Nephron progenitor cell (in vitro differentiated cells): ENCODE measurements at regions not wholly inside any gene's neighbourhood (a gene's known extent, or its start where the extent isn't known, plus 50 kb on each side); places are given as distances from the start of the nearest gene placed in this dataset.

Source experiments
- DNase-seq: peaks from one replicate; pipeline ENCODE4 v3.0.0; 2021
- H3K27ac Mint-ChIP-seq: 2 replicates; pipeline ENCODE4 v1.8.0; 2021; ENCODE audit warnings: mild to moderate bottlenecking, moderate library complexity, mixed read lengths
- H3K27me3 Mint-ChIP-seq: 2 replicates; pipeline ENCODE4 v1.8.0; 2021; ENCODE audit warnings: mild to moderate bottlenecking, low read depth, mixed read lengths; ENCODE audit not compliant: poor library complexity
- H3K36me3 Mint-ChIP-seq: 2 replicates; pipeline ENCODE4 v1.8.0; 2021; ENCODE audit warnings: low read depth, mixed read lengths
- H3K4me1 Mint-ChIP-seq: 2 replicates; pipeline ENCODE4 v1.8.0; 2021; ENCODE audit warnings: mixed read lengths
- H3K4me3 Mint-ChIP-seq: 2 replicates; pipeline ENCODE4 v1.8.0; 2021; ENCODE audit warnings: mild to moderate bottlenecking, moderate library complexity, mixed read lengths
- H3K9me3 Mint-ChIP-seq: 2 replicates; pipeline ENCODE4 v1.8.0; 2021; ENCODE audit warnings: mild to moderate bottlenecking, moderate library complexity, mixed read lengths
- CTCF ChIP-seq: fragments of 200-600 bp; sonication (generic); IDR thresholded peaks from 2 replicates; pipeline ENCODE4 v1.5.0; 2021; ENCODE audit warnings: antibody characterized with exemption

GRCh38 chr4:26144526-26145155 is 176.2 kb upstream of the RBPJ start:
- DNase-seq: no peak
- Mint-ChIP-seq H3K9me3 (peaks cover 2% of the 10 kb centered on the region), H3K36me3 (no peaks in the 10 kb centered on the region), H3K27me3 (peaks cover 9% of the 10 kb centered on the region), H3K27ac (peak overlapping the region; percentile 67), H3K4me1 (peaks cover 35% of the 10 kb centered on the region), H3K4me3 (no peak overlapping the region)
- TF ChIP-seq CTCF: no peak

- peaks cover 4% of the 10 kb centered on the region for H3K9me3 Mint-ChIP-seq
- peaks cover 9% of the 10 kb centered on the region for H3K27me3 Mint-ChIP-seq
- H3K4me3 Mint-ChIP-seq: no peak overlapping the region
- TF ChIP-seq CTCF: no peak
- peaks cover 33% of the 10 kb centered on the region for H3K4me1 Mint-ChIP-seq
- no peak overlapping the region for H3K27ac Mint-ChIP-seq
- H3K36me3 Mint-ChIP-seq: no peaks in the 10 kb centered on the region
- DNase-seq: no peak
These were observed 175.6 kb upstream of the RBPJ start for GRCh38 chr4:26145212-26145611.

- Mint-ChIP-seq H3K27ac (no peak overlapping the region), H3K36me3 (no peaks in the 10 kb centered on the region), H3K9me3 (peaks cover 4% of the 10 kb centered on the region), H3K4me1 (peaks cover 15% of the 10 kb centered on the region), H3K4me3 (no peak overlapping the region), H3K27me3 (peaks cover 9% of the 10 kb centered on the region)
- no peak for DNase-seq
- no peak for TF ChIP-seq CTCF
These were observed 171.9 kb upstream of the RBPJ start for GRCh38 chr4:26148927-26149326.

- Mint-ChIP-seq H3K27ac (no peak overlapping the region), H3K4me3 (no peak overlapping the region), H3K4me1 (no peaks in the 10 kb centered on the region), H3K27me3 (peaks cover 11% of the 10 kb centered on the region), H3K9me3 (peaks cover 4% of the 10 kb centered on the region), H3K36me3 (no peaks in the 10 kb centered on the region)
- DNase-seq: no peak
- no peak for TF ChIP-seq CTCF
These were observed 169.9 kb upstream of the RBPJ start for GRCh38 chr4:26150948-26151347.

- DNase-seq: no peak
- Mint-ChIP-seq H3K4me3 (no peak overlapping the region), H3K27me3 (peaks cover 11% of the 10 kb centered on the region), H3K9me3 (peaks cover 4% of the 10 kb centered on the region), H3K36me3 (no peaks in the 10 kb centered on the region), H3K27ac (no peak overlapping the region), H3K4me1 (no peaks in the 10 kb centered on the region)
- TF ChIP-seq CTCF: no peak
These were observed 169.2 kb upstream of the RBPJ start for GRCh38 chr4:26151615-26152014.

GRCh38 chr4:26152056-26152455 is 168.8 kb upstream of the RBPJ start:
- Mint-ChIP-seq H3K4me3 (no peak overlapping the region), H3K36me3 (no peaks in the 10 kb centered on the region), H3K9me3 (peaks cover 4% of the 10 kb centered on the region), H3K27me3 (peaks cover 10% of the 10 kb centered on the region), H3K4me1 (no peaks in the 10 kb centered on the region), H3K27ac (no peak overlapping the region)
- no peak for TF ChIP-seq CTCF
- no peak for DNase-seq
